Spinal cord (tissue), 9 donors: ENCODE measurements at regions not wholly inside any gene's neighbourhood (a gene's known extent, or its start where the extent isn't known, plus 50 kb on each side); places are given as distances from the start of the nearest gene placed in this dataset.
"Not testable (repeated sequence)": the region's sequence is repeated elsewhere in the genome, so short reads cannot be mapped to it uniquely, and the experiment has no call there.

ENCODE experiments used
- DNase-seq, 6 donors: peaks; one replicate each; pipeline versions ENCODE4 v3.0.0 to v3.0.0-alpha.2; 2013 to 2015; ENCODE audit warnings: low spot score in 6 of 6, low read depth in 4 of 6
- H3K27ac ChIP-seq: one replicate; pipeline ENCODE4 v1.5.1; 2013; ENCODE audit warnings: low read depth, low read length, control low read depth
- H3K27me3 ChIP-seq: one replicate; pipeline ENCODE4 v1.6.1; 2013; ENCODE audit warnings: low read length; ENCODE audit not compliant: control insufficient read depth, insufficient read depth
- H3K36me3 ChIP-seq: one replicate; pipeline ENCODE4 v1.6.1; 2013; ENCODE audit warnings: low read length; ENCODE audit not compliant: control insufficient read depth, insufficient read depth
- H3K4me1 ChIP-seq: one replicate; pipeline ENCODE4 v1.6.1; 2013; ENCODE audit warnings: low read length; ENCODE audit not compliant: control insufficient read depth, insufficient read depth
- H3K4me3 ChIP-seq: one replicate; pipeline ENCODE4 v1.5.1; 2013; ENCODE audit warnings: low read depth, low read length, control low read depth
- H3K9me3 ChIP-seq: one replicate; pipeline ENCODE4 v1.6.1; 2013; ENCODE audit warnings: low read length; ENCODE audit not compliant: control insufficient read depth, insufficient read depth
- WGBS: methylation state at CpG from one replicate; pipeline ENCODE4 v1.1.5; 2013; ENCODE audit warnings: missing lambda C conversion rate; ENCODE audit not compliant: insufficient coverage; 5-methylcytosine and 5-hydroxymethylcytosine counted together
- donor health status: healthy.

DNA sequence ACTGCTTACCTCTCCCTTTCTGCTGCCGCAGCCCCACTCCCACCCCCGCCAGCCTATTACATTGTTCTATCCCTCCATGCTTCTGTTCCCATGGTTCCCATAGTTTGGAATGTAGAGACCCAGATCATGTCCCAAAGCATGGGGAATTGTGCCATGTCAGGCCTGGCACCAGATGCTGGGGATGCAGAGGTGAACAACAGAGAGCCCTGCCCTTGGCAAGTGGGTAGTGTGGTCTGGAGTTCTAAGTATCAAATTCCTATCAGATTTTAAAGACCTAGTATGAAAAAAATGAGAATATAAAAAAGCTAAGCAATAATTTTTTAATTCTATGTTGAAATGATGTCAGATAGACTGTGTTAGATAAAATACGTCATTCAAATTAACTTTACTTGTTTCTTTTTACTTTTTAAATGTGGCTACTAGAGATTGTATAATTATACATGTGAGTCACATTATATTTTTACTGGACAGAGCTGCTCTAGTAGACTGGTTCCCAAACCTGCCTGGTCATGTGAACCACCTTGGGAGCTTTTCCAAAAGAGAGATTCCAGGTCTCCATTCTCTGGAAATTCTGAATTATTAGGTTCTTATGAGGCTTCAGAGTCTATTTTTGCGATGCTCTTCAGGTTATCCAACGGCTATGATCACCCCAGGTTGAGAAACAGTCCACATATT is 113.0 kb upstream of the DAB1 start:
- no CpG with 5 or more reads among the region's 5 CpGs for WGBS
- H3K36me3 ChIP-seq: no peaks in the 10 kb centered on the region
- no peaks in the 10 kb centered on the region for H3K4me1 ChIP-seq
- H3K27ac ChIP-seq: no peak overlapping the region
- DNase-seq: no peak
- H3K9me3 ChIP-seq: no peaks in the 10 kb centered on the region
- no peak overlapping the region for H3K4me3 ChIP-seq
- H3K27me3 ChIP-seq: no peaks in the 10 kb centered on the region

DNA sequence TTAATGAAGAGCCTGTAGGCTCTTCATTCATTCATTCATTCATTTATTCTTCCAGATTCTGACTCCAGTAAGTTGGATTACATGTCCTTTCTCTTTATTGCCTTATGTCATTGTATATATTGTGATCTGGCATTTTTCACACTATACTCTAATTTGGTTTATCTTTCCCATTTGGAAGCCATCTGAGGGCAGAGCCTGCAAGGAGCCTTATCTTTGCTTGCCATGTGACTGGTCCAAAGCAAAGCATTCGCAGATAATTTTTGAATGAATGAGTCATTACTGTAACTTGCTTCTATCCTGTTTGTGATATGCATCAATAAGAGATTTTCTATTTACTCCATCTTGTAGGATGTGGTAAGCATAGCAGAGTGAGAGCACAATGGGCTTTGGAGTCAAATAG is 108.4 kb upstream of the DAB1 start:
- H3K27ac ChIP-seq: no peak overlapping the region
- no CpG with 5 or more reads among the region's 1 CpG for WGBS
- no peaks in the 10 kb centered on the region for H3K4me1 ChIP-seq

DNA sequence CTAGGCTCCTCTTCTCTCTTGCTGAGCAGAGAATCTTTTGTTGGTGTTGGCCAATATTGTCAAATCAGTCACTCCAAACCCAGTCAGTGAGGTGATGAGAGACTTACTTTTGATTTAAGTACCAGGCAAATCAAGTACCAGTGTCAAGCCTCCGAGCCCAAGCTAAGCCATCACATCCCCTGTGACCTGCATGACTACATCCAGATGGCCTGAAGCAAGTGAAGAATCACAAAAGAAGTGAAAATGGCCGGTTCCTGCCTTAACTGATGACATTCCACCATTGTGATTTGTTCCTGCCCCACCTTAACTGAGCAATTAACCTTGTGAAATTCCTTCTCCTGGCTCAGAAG is 107.0 kb upstream of the DAB1 start:
- not testable (repeated sequence) for DNase-seq, H3K4me1 ChIP-seq, H3K27ac ChIP-seq, H3K9me3 ChIP-seq, H3K27me3 ChIP-seq, H3K36me3 ChIP-seq, H3K4me3 ChIP-seq
- WGBS: 67% methylated on average over 1 of the region's 2 CpGs

More for the DNA sequence above, 108.4 kb upstream of the DAB1 start:
- Histone ChIP-seq H3K36me3 (no peaks in the 10 kb centered on the region), H3K9me3 (peaks cover 1% of the 10 kb centered on the region), H3K4me3 (no peak overlapping the region), H3K27me3 (no peaks in the 10 kb centered on the region)
- DNase-seq: no peak

DNA sequence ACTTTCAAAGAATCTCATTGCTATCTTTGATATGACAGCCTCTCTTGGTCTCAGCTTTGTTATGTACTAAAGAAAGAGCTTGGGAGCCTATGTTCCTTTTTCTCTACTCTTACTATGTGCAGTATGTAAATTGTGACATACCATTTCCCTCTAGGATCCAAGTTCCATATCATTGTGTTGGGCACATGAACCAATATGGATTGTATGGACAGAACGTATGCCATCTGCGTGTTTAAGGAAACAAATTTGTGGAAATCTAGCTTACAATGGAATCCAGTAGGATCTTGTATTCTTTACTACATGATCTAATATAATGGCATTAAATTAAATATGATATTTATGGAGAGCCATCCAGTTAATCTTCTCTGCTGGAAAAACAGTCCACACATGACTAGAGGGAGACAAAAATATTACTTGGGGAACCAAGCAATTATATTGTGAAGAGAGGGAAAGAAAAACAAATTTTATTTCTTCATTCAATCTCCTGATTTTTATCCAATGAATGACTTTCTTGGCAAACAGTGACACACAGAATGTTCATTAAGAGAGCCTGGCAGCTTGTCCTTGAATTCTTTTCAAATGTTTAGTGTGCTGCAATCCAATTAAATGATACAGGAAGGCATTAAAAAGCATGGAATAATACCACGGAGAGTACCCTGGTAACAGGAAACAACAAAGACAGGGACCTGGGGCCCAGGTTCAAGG is 106.5 kb upstream of the DAB1 start:
- peak in 2 of 6 donors; percentile 30 to 85 for DNase-seq

DNA sequence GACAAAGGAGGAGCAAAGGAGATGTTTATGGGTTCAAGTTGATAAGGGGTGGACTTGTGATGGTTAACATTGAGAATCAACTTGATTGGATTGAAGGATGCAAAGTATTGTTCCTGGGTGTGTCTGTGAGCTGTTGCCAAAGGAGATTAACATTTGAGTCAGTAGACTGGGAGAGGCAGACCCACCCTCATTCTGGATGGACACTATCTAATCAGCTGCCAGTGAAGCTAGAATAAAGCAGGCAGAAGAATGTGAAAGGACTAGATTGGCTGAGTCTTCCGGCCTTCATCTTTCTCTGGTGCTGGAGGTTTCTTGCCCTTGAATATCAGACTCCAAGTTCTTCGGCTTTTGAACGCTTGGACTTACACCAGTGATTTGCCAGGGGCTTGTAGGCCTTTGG is 98.7 kb upstream of the DAB1 start:
- no peaks in the 10 kb centered on the region for H3K27me3 ChIP-seq
- H3K27ac ChIP-seq: no peak overlapping the region
- no peaks in the 10 kb centered on the region for H3K4me1 ChIP-seq
- no peaks in the 10 kb centered on the region for H3K9me3 ChIP-seq
- H3K4me3 ChIP-seq: no peak overlapping the region
- DNase-seq: no peak
- no peaks in the 10 kb centered on the region for H3K36me3 ChIP-seq
- WGBS: 97% methylated on average over 3 of the region's 3 CpGs

More for the DNA sequence above, 106.5 kb upstream of the DAB1 start:
- no peaks in the 10 kb centered on the region for H3K4me1 ChIP-seq
- 57% methylated on average over 1 of the region's 3 CpGs for WGBS
- no peaks in the 10 kb centered on the region for H3K27me3 ChIP-seq
- H3K4me3 ChIP-seq: no peak overlapping the region
- no peaks in the 10 kb centered on the region for H3K36me3 ChIP-seq
- peaks cover 1% of the 10 kb centered on the region for H3K9me3 ChIP-seq
- no peak overlapping the region for H3K27ac ChIP-seq

DNA sequence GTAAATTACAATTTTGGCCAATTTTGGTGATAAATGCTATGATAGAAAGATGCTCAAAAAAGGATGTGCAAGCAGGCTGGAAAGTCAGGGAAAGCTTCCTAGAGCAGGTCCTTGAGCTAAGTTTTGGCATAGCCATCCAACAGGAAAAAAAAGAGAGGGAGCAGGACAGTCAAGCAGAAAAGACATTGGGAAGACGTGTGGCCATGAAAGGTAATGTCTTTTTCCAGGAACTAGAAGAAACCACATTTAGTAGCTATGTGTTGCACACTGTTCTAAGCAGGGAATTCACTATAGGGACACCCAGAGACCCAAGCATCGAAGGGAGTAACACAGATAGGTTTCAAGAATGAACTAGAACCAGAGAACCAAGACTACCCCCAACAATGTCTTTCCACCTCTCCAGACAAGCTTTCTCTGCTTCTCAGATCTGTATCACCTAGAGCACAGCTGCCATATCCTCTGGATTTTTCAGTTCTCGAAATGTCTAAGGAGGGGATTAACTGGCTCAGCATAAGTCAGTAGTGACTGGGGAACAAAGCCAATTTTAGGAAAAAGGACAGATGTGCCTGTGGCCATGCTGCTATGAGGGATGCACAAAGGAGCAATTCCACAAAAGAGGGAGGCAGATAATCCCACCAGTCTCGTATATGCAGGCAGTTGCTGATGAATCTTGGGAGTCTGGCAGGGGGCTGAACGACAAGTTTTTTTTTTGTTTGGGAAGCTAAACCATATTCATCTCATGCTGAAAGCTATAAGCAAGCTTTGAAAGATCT is 97.1 kb upstream of the DAB1 start:
- Histone ChIP-seq H3K4me3 (no peak overlapping the region), H3K4me1 (no peaks in the 10 kb centered on the region), H3K9me3 (no peaks in the 10 kb centered on the region), H3K27me3 (no peaks in the 10 kb centered on the region), H3K27ac (no peak overlapping the region), H3K36me3 (no peaks in the 10 kb centered on the region)
- DNase-seq: peak in 2 of 6 donors; percentile 19 to 78
- 50% methylated on average over 2 of the region's 5 CpGs for WGBS

DNA sequence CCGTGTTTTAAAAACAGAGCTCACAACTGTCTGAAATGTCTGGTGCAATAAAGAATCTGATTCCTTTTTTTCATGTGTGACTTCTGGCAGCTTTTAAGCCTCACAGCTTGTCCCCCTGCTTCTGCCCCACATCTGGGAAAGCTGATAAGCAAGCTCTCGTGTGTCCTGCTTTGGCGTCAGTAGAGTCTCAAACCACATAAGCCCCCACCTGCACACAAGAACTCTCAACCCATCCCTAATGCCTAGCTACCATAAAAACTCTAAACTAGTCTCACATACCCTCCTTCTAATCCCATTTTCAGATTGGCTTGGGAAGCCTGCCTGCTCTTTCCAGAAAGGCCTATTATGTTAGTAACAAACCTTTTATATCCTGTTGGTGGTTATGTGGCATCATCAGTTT is 94.6 kb upstream of the DAB1 start:
- Histone ChIP-seq H3K27me3 (no peaks in the 10 kb centered on the region), H3K4me3 (no peak overlapping the region), H3K36me3 (no peaks in the 10 kb centered on the region), H3K9me3 (no peaks in the 10 kb centered on the region), H3K4me1 (no peaks in the 10 kb centered on the region), H3K27ac (no peak overlapping the region)
- 74% methylated on average over 3 of the region's 3 CpGs for WGBS
- DNase-seq: no peak

DNA sequence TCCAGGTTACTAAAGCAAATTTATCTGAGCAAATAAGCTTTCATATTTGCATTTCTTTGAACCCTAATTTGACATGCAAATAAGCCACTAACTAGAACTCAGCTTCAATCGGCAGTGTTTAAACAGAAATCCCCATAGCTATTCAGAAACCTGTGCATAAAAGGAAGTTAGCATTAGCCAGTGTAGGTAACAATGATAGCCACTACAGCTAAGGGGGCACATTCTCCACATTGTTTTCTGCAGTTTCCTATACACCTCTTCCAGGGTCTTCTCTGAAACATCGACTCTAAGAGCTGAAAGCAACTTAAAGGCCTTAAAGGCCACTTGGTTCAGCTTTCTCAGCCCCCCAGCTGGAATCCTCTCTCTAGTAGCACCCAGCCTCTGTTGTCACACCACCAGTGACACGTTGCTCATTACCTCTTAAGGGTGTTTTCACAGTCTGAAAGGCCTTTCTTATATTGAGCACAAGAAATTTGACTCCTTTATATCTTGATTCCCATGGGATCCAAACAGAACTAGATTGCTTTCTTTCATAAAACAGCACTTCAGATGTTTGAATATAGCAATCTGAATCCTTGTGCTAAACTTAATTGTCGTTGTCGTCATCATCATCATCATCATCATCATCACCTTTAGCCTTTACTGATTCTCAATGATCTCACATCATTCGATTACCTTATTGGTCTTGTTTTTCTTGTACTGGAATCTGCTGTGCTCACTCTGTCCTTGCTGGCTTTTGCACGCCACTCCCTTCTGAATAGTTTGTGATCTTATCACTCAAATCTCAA is 93.9 kb upstream of the DAB1 start:
- WGBS: 46% methylated on average over 4 of the region's 7 CpGs
- Histone ChIP-seq H3K36me3 (no peaks in the 10 kb centered on the region), H3K4me3 (no peak overlapping the region), H3K9me3 (no peaks in the 10 kb centered on the region), H3K27ac (no peak overlapping the region), H3K27me3 (no peaks in the 10 kb centered on the region), H3K4me1 (no peaks in the 10 kb centered on the region)
- DNase-seq: no peak

DNA sequence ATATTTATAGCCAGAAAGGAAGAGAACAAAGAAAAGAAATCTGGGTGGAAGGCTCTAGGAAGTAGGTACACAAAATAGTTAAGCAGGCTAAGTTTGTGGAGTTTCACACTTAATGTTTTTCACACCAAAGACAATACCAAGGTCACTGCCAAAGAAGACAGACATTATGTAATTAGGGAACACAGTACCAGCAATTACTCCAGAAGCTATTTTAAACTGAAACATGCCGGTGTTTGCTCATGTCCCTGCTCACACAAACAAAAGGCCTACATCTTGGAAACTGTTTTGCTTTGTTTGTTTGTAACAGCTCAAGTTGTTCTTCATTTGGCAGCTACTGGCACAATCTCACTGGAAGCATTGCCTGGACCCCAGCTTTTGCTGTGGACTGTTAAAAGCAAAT is 88.5 kb upstream of the DAB1 start:
- H3K4me3 ChIP-seq: no peak overlapping the region
- H3K4me1 ChIP-seq: no peaks in the 10 kb centered on the region
- H3K9me3 ChIP-seq: no peaks in the 10 kb centered on the region
- WGBS: no CpG with 5 or more reads among the region's 1 CpG
- no peaks in the 10 kb centered on the region for H3K36me3 ChIP-seq
- peak in 1 of 6 donors; percentile 29 for DNase-seq
- no peak overlapping the region for H3K27ac ChIP-seq
- no peaks in the 10 kb centered on the region for H3K27me3 ChIP-seq
